ENCODE measurements at regions not wholly inside any gene's neighbourhood (a gene's known extent, or its start where the extent isn't known, plus 50 kb on each side); places are given as distances from the start of the nearest gene placed in this dataset.

DNA sequence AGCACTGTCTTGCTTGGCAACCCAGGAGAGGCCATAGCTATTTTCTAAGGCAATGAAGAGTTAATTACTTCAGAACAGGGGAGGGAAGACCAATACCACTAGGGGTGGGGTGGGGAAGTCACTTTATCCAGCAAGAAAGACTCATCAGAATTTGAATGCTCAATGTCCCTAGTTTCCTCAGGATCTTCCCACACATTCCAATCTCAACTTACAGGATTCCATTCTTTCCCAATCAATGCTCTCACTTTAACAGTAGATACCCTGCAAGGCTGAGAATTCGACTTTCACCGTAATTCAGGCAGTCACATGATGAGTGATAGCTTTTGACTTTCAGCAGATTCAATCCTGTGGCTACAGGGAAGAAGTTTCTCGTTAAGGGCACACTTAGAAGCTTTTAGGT is 526.6 kb upstream of the SEL1L start:
- DNase-seq, result no peak

DNA sequence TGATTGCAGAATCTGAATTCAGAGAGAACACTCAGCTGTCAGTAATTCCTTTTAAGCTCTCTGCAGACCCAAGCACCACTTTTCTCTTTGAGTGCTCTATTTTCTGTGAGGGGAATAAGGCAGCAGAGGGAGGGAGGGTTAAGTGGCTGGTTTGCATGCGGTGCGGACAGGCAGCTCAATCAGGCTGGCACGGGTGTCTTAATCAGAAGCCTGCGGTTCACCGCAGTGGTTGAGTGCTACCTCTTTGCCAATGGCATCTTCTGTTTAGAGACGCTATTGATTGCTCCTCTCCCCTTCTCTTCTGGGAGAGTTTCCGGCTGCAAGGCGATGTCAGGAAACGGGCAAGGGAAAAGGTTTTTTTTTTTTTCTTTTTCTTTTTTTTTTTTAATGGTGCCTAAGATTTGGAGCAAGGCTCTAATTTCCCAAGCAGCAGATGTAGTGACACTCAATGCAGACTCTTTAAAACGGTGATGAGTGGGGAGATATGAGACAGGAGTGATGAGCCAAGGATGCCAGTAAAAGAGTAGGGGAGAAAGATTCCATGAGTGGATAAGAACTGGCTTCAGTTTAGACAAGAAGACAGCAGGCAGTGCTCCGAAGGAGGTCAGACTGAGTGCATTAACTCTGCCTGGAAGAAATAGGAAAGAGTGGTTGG is 533.7 kb upstream of the SEL1L start:
- no peak for DNase-seq

GRCh38 chr14:82070040-82070439 is 536.4 kb upstream of the SEL1L start:
- no peak for DNase-seq

- no peak for DNase-seq
Measured at GRCh38 chr14:82070753-82071152, 537.1 kb upstream of the SEL1L start.

- no peak for DNase-seq
Measured at GRCh38 chr14:82073547-82073946, 539.9 kb upstream of the SEL1L start.

DNA sequence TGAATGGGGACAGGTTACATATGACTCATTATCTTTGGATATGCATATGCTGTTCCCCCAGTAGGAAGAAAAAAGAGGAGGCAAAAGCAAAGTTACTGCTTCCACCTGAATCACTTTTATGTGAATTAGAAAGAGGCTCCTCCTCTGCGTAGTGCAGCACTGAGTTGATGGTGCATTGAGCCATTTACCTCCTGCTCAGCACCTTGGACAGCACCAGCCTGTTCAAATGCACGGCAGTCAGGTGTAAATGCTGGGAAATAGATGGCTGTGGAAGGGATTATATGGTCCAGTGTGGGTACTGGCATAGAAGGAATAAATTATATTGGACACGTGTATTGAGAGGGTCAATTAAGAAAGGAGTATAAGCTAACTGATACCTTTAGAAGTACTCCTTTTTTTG is 541.9 kb upstream of the SEL1L start:
- peak; percentile 22 for DNase-seq

DNA sequence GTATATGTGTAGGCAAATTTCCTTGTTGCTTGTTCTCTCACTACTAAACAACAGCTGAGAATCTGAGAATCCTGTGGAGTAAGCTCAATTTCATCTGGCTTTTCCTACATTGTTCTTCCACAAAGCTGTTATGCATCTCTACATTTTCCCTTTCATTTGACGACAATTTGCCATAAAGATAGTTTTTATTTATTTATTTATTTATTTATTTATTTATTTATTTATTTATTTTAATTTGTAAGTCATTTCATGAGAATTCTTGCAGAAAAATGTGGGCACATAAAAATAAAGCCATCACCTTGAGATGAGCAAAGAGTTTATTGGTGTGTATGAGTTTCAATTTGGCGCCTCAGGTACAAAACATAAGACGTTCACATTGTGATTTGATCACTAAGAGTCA is 545.9 kb upstream of the SEL1L start:
- no peak for DNase-seq

- no peak for DNase-seq
Measured at GRCh38 chr14:82080370-82080769, 546.7 kb upstream of the SEL1L start.

GRCh38 chr14:82084813-82085212 is 551.2 kb upstream of the SEL1L start:
- DNase-seq, result no peak

- no peak for DNase-seq
Measured at GRCh38 chr14:82091097-82091496, 557.4 kb upstream of the SEL1L start.

GRCh38 chr14:82094829-82095345 is 561.2 kb upstream of the SEL1L start:
- DNase-seq, result no peak

- no peak for DNase-seq
Measured at GRCh38 chr14:82104013-82104412, 570.4 kb upstream of the SEL1L start.

- no peak for DNase-seq
Measured at GRCh38 chr14:82112210-82112839, 578.7 kb upstream of the SEL1L start.

DNA sequence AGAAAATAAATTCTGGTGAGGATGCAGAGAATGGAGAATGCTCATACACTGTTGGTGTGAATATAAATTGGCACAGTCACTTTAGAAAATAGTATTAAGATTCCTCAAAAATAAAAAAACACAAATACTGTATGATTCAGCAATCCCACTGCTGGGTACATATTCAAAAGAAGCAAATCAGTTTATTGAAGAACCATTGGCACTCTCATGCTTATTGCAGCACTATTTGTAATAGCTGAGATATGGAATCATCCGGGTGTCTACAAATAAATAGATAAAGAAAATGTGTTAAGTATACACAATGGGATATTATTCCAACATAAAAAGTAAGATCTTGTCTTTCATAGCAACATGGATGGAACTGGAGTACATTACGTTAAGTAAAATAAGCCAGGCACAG is 579.4 kb upstream of the SEL1L start:
- DNase-seq, result no peak

DNA sequence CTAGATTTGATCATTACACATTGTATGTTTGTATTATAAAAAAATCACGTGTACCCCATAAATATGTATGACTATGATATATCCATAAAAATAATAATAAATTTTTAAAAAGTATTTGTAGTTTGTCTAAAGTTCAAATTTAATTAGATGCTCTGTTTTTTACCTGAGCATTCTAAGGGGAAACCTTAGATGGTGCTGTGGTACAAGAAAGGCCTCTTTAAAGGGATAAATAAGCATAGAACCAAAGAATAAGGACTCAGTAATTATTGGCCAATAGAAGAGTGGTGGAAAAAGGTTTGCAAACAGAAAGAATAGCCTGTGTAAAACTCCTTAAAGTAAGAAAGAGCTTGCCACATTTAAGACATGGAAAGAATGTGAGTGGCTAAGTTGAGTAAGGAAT is 580.1 kb upstream of the SEL1L start:
- DNase-seq, result no peak

GRCh38 chr14:82116721-82117120 is 583.1 kb upstream of the SEL1L start:
- DNase-seq, result no peak

DNA sequence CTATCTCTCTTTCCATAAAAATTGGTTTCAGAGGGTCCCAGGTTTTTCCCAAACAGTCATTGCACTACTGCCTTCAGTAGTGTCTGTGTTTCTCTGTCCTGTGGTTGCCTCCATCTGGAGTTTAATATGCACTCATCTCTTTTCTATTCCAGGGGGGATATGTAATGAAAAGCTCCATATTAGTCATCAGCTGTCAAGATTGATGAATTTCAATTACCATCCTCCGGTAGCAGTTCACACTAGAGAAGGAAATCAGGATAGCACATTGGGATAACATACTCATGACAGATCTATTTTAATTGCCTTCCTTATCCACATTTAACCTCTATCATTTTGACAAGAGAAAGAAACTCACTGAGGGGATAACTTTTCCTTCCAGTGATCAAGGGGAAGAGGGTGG is 589.0 kb upstream of the SEL1L start:
- no peak for DNase-seq

- DNase-seq, result no peak
Measured at GRCh38 chr14:82124511-82124910, 590.9 kb upstream of the SEL1L start.

DNA sequence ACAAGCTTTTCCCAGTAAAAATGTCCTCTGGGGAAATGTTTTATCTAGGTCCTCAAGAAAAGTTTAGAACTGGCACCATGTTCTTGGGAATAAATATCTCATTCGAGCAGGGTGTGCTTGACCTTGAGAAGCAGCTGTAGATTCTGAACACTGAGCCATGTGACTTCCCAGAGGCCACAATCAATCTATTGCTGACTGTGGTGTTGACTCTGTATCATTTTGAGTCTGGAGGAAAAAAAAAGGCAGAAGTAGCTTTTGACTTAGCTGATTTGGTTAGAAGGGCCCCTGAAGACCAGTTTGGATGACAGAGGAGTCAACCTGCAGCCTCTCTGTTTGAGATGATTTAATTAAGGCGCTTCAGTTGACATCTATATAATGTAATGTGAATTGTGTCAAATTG is 592.4 kb upstream of the SEL1L start:
- no peak for DNase-seq

GRCh38 chr14:82134411-82134810 is 600.8 kb upstream of the SEL1L start:
- DNase-seq, result no peak

- no peak for DNase-seq
Measured at GRCh38 chr14:82138431-82138830, 604.8 kb upstream of the SEL1L start.

- no peak for DNase-seq
Measured at GRCh38 chr14:82146846-82147245, 613.2 kb upstream of the SEL1L start.

DNA sequence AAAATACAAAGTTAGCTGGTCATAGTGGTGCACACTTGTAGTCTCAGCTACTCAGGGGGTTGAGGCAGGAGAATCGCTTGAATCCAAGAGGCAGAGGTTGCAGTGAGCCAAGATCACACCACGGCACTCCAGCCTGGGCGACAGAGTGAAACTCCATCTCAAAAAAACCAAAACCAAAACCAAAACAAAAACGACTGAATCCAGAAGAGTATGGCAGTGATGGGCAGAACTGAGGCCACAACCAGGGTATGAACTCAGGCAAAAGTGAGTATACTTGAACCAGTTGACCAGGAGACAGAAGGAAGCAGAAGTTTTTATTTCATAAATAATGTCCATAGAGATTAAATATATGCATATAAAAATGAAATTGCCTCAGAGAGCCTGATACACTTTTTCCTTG is 620.0 kb upstream of the SEL1L start:
- DNase-seq, result no peak

- peak; percentile 57 for DNase-seq
Measured at GRCh38 chr14:82159624-82160023, 626.0 kb upstream of the SEL1L start.

- no peak for DNase-seq
Measured at GRCh38 chr14:82180139-82180538, 646.5 kb upstream of the SEL1L start.

Data from fibroblast of skin of back (primary cell).